ENCODE measurements at regions not wholly inside any gene's neighbourhood (a gene's known extent, or its start where the extent isn't known, plus 50 kb on each side); places are given as distances from the start of the nearest gene placed in this dataset.

- TF ChIP-seq CTCF (IDR thresholded peaks at IDR 0.05) (no peak), EZH2 (IDR thresholded peaks at IDR 0.05; ENCODE audit: borderline replicate concordance, insufficient read depth, low read depth, low read length, poor library complexity, severe bottlenecking) (no peak)
These were observed 156.9 kb upstream of the ZFP64 start for GRCh38 chr20:52348434-52348833.
